ENCODE measurements at regions not wholly inside any gene's neighbourhood (a gene's known extent, or its start where the extent isn't known, plus 50 kb on each side); places are given as distances from the start of the nearest gene placed in this dataset.

DNA sequence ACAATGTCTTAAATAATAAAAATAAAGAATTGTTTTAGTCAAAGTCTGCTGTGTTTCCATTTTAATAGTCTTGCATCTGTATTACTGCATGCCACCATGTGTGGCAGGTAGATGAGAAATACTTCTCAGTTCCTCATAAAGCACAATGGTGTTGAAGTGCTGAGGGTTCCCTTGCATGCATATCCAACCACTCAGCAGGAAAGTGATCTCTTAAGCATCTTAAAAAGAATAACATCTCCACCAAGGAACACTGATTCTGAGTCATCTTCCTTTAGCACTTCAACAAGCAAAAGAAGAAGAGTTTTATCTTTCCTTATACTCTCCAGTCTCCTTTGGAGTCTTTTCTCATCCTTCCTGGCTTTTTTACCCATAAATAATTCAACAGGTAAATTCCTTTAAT, 602.0 kb downstream of the TBL1XR1 start:
- Histone ChIP-seq H3K4me3 (ENCODE audit: low read depth, low read length) (no peak overlapping the region), H3K27me3 (ENCODE audit: control insufficient read depth, insufficient read depth, low read length) (no peaks in the 10 kb centered on the region), H3K36me3 (ENCODE audit: control insufficient read depth, insufficient read depth, low read length) (no peaks in the 10 kb centered on the region)
- TF ChIP-seq, protein P1, sequence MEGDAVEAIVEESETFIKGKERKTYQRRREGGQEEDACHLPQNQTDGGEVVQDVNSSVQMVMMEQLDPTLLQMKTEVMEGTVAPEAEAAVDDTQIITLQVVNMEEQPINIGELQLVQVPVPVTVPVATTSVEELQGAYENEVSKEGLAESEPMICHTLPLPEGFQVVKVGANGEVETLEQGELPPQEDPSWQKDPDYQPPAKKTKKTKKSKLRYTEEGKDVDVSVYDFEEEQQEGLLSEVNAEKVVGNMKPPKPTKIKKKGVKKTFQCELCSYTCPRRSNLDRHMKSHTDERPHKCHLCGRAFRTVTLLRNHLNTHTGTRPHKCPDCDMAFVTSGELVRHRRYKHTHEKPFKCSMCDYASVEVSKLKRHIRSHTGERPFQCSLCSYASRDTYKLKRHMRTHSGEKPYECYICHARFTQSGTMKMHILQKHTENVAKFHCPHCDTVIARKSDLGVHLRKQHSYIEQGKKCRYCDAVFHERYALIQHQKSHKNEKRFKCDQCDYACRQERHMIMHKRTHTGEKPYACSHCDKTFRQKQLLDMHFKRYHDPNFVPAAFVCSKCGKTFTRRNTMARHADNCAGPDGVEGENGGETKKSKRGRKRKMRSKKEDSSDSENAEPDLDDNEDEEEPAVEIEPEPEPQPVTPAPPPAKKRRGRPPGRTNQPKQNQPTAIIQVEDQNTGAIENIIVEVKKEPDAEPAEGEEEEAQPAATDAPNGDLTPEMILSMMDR (IDR thresholded peaks at IDR 0.05; ENCODE audit: insufficient read depth, low read length, poor library complexity, severe bottlenecking): no peak
- no peak for DNase-seq (ENCODE audit: low read depth)

DNA sequence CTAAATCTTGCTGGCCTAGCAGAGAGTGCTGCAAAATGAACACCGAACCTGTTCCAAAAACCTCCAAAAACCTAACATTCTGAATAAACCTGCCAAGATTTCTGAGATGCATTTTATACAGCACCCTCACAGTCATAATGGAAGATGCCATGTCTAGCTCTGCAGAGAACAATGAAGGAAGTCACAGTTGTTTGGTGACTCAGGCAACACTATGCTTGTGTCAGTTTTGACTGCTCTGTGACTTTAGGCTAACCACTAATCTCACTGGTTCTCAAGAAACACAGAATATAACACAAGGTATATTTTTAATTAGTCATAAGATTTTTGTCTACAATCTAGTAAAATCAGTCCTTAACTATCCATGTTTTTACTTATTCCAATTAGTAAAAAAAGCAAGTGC, 606.6 kb downstream of the TBL1XR1 start:
- DNase-seq (ENCODE audit: low read depth): no peak
- Histone ChIP-seq H3K4me3 (ENCODE audit: low read depth, low read length) (no peak overlapping the region), H3K36me3 (ENCODE audit: control insufficient read depth, insufficient read depth, low read length) (no peaks in the 10 kb centered on the region), H3K27me3 (ENCODE audit: control insufficient read depth, insufficient read depth, low read length) (no peaks in the 10 kb centered on the region)
- TF ChIP-seq, protein P1 (IDR thresholded peaks at IDR 0.05; ENCODE audit: insufficient read depth, low read length, poor library complexity, severe bottlenecking): no peak

DNA sequence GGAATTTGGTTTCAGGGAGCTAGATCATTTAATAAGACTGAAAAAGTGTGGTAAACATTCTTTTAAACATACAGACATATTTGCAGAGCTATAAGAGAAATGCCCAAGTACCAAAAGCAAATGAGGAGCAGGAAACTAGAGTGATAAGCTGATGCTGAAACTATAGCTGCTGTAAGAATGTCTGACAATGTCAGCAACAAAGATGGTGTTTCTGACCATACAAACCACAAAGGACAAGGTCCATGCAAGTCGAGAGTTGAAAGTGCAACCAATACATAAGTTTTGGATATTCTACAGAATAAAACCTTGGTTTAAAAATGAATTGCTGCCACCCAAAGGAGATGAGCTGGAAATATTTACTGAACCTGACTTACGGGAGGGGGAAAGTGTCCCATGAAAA, 610.2 kb downstream of the TBL1XR1 start:
- no peaks in the 10 kb centered on the region for H3K36me3 ChIP-seq (ENCODE audit: control insufficient read depth, insufficient read depth, low read length)
- TF ChIP-seq, protein P1 (IDR thresholded peaks at IDR 0.05; ENCODE audit: insufficient read depth, low read length, poor library complexity, severe bottlenecking): no peak
- no peak for DNase-seq (ENCODE audit: low read depth)
- H3K27me3 ChIP-seq (ENCODE audit: control insufficient read depth, insufficient read depth, low read length): no peaks in the 10 kb centered on the region
- H3K4me3 ChIP-seq (ENCODE audit: low read depth, low read length): no peak overlapping the region

DNA sequence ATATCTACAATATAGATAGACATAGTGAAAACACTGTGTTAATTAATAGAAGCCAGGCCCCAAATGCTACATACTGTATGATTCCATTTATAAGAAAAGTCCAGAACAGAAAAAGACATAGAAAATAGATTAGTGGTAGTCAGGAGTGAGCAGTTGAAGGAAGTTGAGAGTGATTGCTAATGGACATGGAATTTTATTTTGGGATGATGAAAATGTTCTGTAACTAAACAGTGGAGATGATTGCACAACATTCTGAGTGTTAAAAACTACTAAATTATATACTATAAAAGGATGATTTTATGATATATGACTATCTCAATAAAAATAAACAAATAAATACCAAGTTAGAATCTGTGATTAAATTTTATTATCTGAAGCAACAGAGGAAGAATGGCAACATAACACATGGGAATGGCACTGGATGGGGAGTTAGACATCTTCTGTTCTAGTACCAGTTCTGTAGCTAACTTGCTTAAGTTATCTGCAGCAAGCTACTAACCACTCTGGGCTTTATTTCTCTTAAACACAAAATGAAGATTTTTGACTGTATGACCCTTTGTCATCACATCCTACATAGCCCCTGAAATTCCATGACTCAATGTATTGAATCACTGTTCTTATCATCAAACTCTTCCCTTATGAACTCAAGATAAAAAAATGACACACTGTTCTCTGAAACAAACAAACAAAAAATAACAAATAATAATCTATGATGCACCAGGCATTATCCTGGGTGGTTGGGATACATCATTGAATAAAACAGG, 612.7 kb downstream of the TBL1XR1 start:
- Histone ChIP-seq H3K4me3 (ENCODE audit: low read depth, low read length) (no peak overlapping the region), H3K36me3 (ENCODE audit: control insufficient read depth, insufficient read depth, low read length) (no peaks in the 10 kb centered on the region), H3K27me3 (ENCODE audit: control insufficient read depth, insufficient read depth, low read length) (no peaks in the 10 kb centered on the region)
- TF ChIP-seq, protein P1 (IDR thresholded peaks at IDR 0.05; ENCODE audit: insufficient read depth, low read length, poor library complexity, severe bottlenecking): no peak
- DNase-seq (ENCODE audit: low read depth): no peak

DNA sequence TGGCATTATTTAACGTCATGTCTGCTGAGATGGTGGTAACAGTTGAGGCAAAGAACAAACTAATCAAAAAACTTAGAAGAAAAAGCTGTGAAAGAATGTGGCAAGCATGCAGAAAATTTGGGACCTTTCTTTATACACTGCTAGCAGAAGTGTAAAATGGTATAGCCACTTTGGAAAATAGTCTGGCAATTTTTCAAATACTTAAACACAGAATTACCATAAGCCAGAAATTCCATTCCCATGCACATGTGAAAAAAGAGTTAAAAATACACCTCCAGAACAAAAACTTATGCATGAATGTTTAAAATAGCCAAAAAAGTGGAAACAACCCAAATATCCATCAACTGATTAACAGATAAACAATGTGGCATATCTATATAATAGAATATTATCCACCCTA, 613.3 kb downstream of the TBL1XR1 start:
- Histone ChIP-seq H3K4me3 (ENCODE audit: low read depth, low read length) (no peak overlapping the region), H3K36me3 (ENCODE audit: control insufficient read depth, insufficient read depth, low read length) (no peaks in the 10 kb centered on the region), H3K27me3 (ENCODE audit: control insufficient read depth, insufficient read depth, low read length) (no peaks in the 10 kb centered on the region)
- DNase-seq (ENCODE audit: low read depth): no peak
- TF ChIP-seq, protein P1 (IDR thresholded peaks at IDR 0.05; ENCODE audit: insufficient read depth, low read length, poor library complexity, severe bottlenecking): no peak

DNA sequence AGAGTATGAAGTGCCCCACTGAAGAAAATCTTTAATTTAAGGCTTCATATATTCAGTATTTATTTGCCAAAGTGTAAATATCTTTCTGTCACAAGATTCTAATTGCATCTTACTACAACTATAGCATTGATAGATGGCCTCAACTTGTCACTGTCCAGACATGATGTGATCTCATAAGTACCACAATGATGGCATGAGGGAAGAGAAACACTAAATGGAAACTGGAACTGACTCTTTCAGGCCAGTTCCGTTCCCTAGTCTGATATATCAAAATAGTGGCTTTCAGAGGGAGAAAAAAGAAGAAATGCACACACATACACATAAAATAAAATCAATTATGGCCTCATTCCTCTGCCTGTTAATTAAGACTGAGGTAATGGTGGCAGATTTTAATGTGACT, 615.7 kb downstream of the TBL1XR1 start:
- H3K4me3 ChIP-seq (ENCODE audit: low read depth, low read length): no peak overlapping the region
- DNase-seq (ENCODE audit: low read depth): no peak

More for the DNA sequence above, 615.7 kb downstream of the TBL1XR1 start:
- H3K36me3 ChIP-seq (ENCODE audit: control insufficient read depth, insufficient read depth, low read length): no peaks in the 10 kb centered on the region
- TF ChIP-seq, protein P1 (IDR thresholded peaks at IDR 0.05; ENCODE audit: insufficient read depth, low read length, poor library complexity, severe bottlenecking): no peak
- H3K27me3 ChIP-seq (ENCODE audit: control insufficient read depth, insufficient read depth, low read length): no peaks in the 10 kb centered on the region

All from kidney epithelial cell (primary cell).